ENCODE measurements at regions not wholly inside any gene's neighbourhood (a gene's known extent, or its start where the extent isn't known, plus 50 kb on each side); places are given as distances from the start of the nearest gene placed in this dataset.

- no peak for TF ChIP-seq CTCF (IDR thresholded peaks at IDR 0.05 in 8 of 11, conservative IDR thresholded peaks at IDR 0.05 in 3 of 11)
- no peak for TF ChIP-seq POLR2A (IDR thresholded peaks at IDR 0.05)
- no peak for TF ChIP-seq POLR2AphosphoS5 (IDR thresholded peaks at IDR 0.05)
Observed at GRCh38 chr3:193835414-193835813, 242.4 kb downstream of the OPA1 start.
